Calu3 (cell line): ENCODE measurements at regions not wholly inside any gene's neighbourhood (a gene's known extent, or its start where the extent isn't known, plus 50 kb on each side); places are given as distances from the start of the nearest gene placed in this dataset.

Experiments
- BruUV-seq: library from RNA; stranded (reverse); fragments of 400-500 nt; replicated peaks from 2 replicates; lab custom pipeline; 2021; lab: Mats Ljungman, UMichigan
- CTCF ChIA-PET: fragments of 300-600 bp; sonication (Branson Sonifier 250); formaldehyde crosslinking; loops from one replicate; lab custom pipeline; 2022; ENCODE audit warnings: antibody characterized with exemption; lab: Charles Lee
- DNase-seq: peaks from one replicate; pipeline ENCODE4 v3.0.0; 2022
- H3K27ac Mint-ChIP-seq: one replicate; pipeline ENCODE4 v1.8.0; 2022; ENCODE audit warnings: mixed read lengths; ENCODE audit not compliant: unreplicated experiment
- H3K27me3 Mint-ChIP-seq: one replicate; pipeline ENCODE4 v1.8.0; 2022; ENCODE audit warnings: mixed read lengths; ENCODE audit not compliant: unreplicated experiment
- H3K36me3 Mint-ChIP-seq: one replicate; pipeline ENCODE4 v1.8.0; 2022; ENCODE audit warnings: mild to moderate bottlenecking, moderate library complexity, mixed read lengths; ENCODE audit not compliant: insufficient read depth, unreplicated experiment
- H3K4me1 Mint-ChIP-seq: one replicate; pipeline ENCODE4 v1.8.0; 2022; ENCODE audit warnings: mild to moderate bottlenecking, low read depth, mixed read lengths; ENCODE audit not compliant: unreplicated experiment
- H3K4me3 Mint-ChIP-seq: one replicate; pipeline ENCODE4 v1.8.0; 2022; ENCODE audit warnings: mild to moderate bottlenecking, low read depth, moderate library complexity, mixed read lengths; ENCODE audit not compliant: unreplicated experiment
- H3K9me3 Mint-ChIP-seq: one replicate; pipeline ENCODE4 v1.8.0; 2022; ENCODE audit warnings: low read depth, mixed read lengths; ENCODE audit not compliant: unreplicated experiment
- CTCF ChIP-seq: fragments of 200-600 bp; IDR thresholded peaks from one replicate; pipeline ENCODE4 v1.8.0; 2022; ENCODE audit warnings: antibody characterized with exemption; ENCODE audit not compliant: unreplicated experiment
- intact Hi-C: fragments of 100-400 bp; cut with micrococcal nuclease; formaldehyde crosslinking; loops from one replicate; pipeline ENCODE4 v1.10.0; 2022; ENCODE audit not compliant: unreplicated experiment

- no peaks in the 10 kb centered on the region for H3K4me1 Mint-ChIP-seq
- no peak for TF ChIP-seq CTCF
- H3K27me3 Mint-ChIP-seq, result no peaks in the 10 kb centered on the region
- no peak overlapping the region for H3K27ac Mint-ChIP-seq
- H3K9me3 Mint-ChIP-seq, result no peaks in the 10 kb centered on the region
- DNase-seq, result no peak
- no TSS peak for BruUV-seq
- intact Hi-C loops, result loop anchor here (10.0 kb wide), 1 partner anchor 273 kb away; no protein-coding TSS in a partner anchor
- no peaks in the 10 kb centered on the region for H3K36me3 Mint-ChIP-seq
- H3K4me3 Mint-ChIP-seq, result no peak overlapping the region
- CTCF ChIA-PET, result no interaction called here
These were observed 54.0 kb upstream of the C1orf185 start for GRCh38 chr1:51048021-51048420.

GRCh38 chr1:51048670-51049069 is 53.4 kb upstream of the C1orf185 start:
- no peak overlapping the region for H3K4me3 Mint-ChIP-seq
- TF ChIP-seq CTCF, result no peak
- CTCF ChIA-PET, result interaction anchor here (0.5 kb wide), 1 partner anchor 167 kb away, joined by 3 read pairs; no protein-coding TSS in a partner anchor
- no peaks in the 10 kb centered on the region for H3K27me3 Mint-ChIP-seq
- no TSS peak for BruUV-seq
- no peak overlapping the region for H3K27ac Mint-ChIP-seq
- H3K36me3 Mint-ChIP-seq, result no peaks in the 10 kb centered on the region
- intact Hi-C loops, result loop anchor here (10.0 kb wide), 1 partner anchor 274 kb away; no protein-coding TSS in a partner anchor
- no peaks in the 10 kb centered on the region for H3K4me1 Mint-ChIP-seq
- no peaks in the 10 kb centered on the region for H3K9me3 Mint-ChIP-seq
- no peak for DNase-seq
